Endodermal cell (in vitro differentiated cells): ENCODE measurements at regions not wholly inside any gene's neighbourhood (a gene's known extent, or its start where the extent isn't known, plus 50 kb on each side); places are given as distances from the start of the nearest gene placed in this dataset.

ENCODE experiments used
- DNase-seq: peaks from one replicate; pipeline ENCODE4 v3.0.0-alpha.2; 2017
- H3K27ac ChIP-seq: 2 replicates; pipeline ENCODE4 v1.5.1; 2013; ENCODE audit warnings: mild to moderate bottlenecking, low read depth, low read length, moderate library complexity
- H3K27me3 ChIP-seq: 2 replicates; pipeline ENCODE4 v1.6.1; 2013; ENCODE audit warnings: mild to moderate bottlenecking, low read length, moderate library complexity; ENCODE audit not compliant: insufficient read depth, control insufficient read depth, poor library complexity, severe bottlenecking
- H3K36me3 ChIP-seq: 2 replicates; pipeline ENCODE4 v1.7.0; 2013; ENCODE audit warnings: mild to moderate bottlenecking, low read length, moderate library complexity; ENCODE audit not compliant: control insufficient read depth, insufficient read depth
- H3K4me1 ChIP-seq: one replicate; pipeline ENCODE4 v1.7.0; 2013; ENCODE audit warnings: low read length; ENCODE audit not compliant: control insufficient read depth, insufficient read depth
- H3K4me3 ChIP-seq: 2 replicates; pipeline ENCODE4 v1.5.1; 2013; ENCODE audit warnings: mild to moderate bottlenecking, low read length, moderate library complexity
- H3K9ac ChIP-seq: 2 replicates; pipeline ENCODE4 v1.6.1; 2013; ENCODE audit warnings: mild to moderate bottlenecking, low read length, moderate library complexity; ENCODE audit not compliant: poor library complexity, severe bottlenecking; ENCODE audit errors: extremely low read depth
- H3K9me3 ChIP-seq: 2 replicates; pipeline ENCODE4 v1.6.1; 2013; ENCODE audit warnings: mild to moderate bottlenecking, low read length, moderate library complexity; ENCODE audit not compliant: control insufficient read depth
- H3K27ac Mint-ChIP-seq: 2 replicates; pipeline ENCODE4 v1.8.0; 2020; ENCODE audit warnings: mixed read lengths
- H3K27me3 Mint-ChIP-seq: 2 replicates; pipeline ENCODE4 v1.8.0; 2021; ENCODE audit warnings: mild to moderate bottlenecking, mixed read lengths; ENCODE audit not compliant: insufficient read depth
- H3K36me3 Mint-ChIP-seq: 2 replicates; pipeline ENCODE4 v1.8.0; 2020; ENCODE audit warnings: low read depth, mixed read lengths
- H3K4me1 Mint-ChIP-seq: 2 replicates; pipeline ENCODE4 v1.8.0; 2020; ENCODE audit warnings: mixed read lengths
- H3K4me3 Mint-ChIP-seq: 2 replicates; pipeline ENCODE4 v1.8.0; 2020; ENCODE audit warnings: mild to moderate bottlenecking, moderate library complexity, mixed read lengths
- H3K9me3 Mint-ChIP-seq: 2 replicates; pipeline ENCODE4 v1.8.0; 2020; ENCODE audit warnings: mild to moderate bottlenecking, mixed read lengths
- WGBS, 2 experiments: methylation state at CpG; one replicate each; pipeline versions ENCODE4 v1.1.5 to v1.1.7; 2013; ENCODE audit warnings: missing lambda C conversion rate in 2 of 2, mixed read lengths in 1 of 2; ENCODE audit not compliant: insufficient coverage in 1 of 2, insufficient read length in 1 of 2; 5-methylcytosine and 5-hydroxymethylcytosine counted together
- TF ChIP-seq, protein P1 (sequence below): fragments of 200-600 bp; sonication (generic); conservative IDR thresholded peaks from 2 replicates; pipeline ENCODE4 v1.5.0; 2021; ENCODE audit warnings: antibody characterized with exemption, mild to moderate bottlenecking

DNA sequence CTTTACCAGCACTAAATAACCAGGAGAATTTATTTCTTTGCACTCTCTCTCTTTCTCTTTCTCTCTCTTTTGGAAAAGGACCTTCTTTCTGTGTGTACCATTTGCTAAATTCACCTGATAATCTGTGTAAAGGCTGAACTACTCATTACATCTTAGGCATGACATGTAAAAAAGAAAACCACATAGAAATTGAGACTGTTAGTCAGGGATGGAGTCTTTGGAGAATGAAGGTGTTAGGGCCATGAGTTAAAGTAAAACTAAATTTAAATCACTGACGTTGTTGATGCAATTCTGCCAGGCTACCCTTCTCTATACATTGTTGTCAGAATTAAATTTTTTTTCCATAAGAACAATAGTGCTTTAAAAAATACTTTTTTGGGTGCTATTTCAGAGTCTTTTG is 263.3 kb downstream of the PTEN start:
- H3K9me3 ChIP-seq = no peaks in the 10 kb centered on the region
- H3K27me3 ChIP-seq = peaks cover 55% of the 10 kb centered on the region
- H3K4me1 ChIP-seq = peaks cover 8% of the 10 kb centered on the region
- Mint-ChIP-seq H3K4me1 (peaks cover 15% of the 10 kb centered on the region), H3K27ac (no peak overlapping the region), H3K9me3 (no peaks in the 10 kb centered on the region), H3K4me3 (no peak overlapping the region), H3K36me3 (no peaks in the 10 kb centered on the region), H3K27me3 (peaks cover 55% of the 10 kb centered on the region)
- H3K9ac ChIP-seq = no peak overlapping the region
- H3K36me3 ChIP-seq = no peaks in the 10 kb centered on the region
- TF ChIP-seq, protein P1, sequence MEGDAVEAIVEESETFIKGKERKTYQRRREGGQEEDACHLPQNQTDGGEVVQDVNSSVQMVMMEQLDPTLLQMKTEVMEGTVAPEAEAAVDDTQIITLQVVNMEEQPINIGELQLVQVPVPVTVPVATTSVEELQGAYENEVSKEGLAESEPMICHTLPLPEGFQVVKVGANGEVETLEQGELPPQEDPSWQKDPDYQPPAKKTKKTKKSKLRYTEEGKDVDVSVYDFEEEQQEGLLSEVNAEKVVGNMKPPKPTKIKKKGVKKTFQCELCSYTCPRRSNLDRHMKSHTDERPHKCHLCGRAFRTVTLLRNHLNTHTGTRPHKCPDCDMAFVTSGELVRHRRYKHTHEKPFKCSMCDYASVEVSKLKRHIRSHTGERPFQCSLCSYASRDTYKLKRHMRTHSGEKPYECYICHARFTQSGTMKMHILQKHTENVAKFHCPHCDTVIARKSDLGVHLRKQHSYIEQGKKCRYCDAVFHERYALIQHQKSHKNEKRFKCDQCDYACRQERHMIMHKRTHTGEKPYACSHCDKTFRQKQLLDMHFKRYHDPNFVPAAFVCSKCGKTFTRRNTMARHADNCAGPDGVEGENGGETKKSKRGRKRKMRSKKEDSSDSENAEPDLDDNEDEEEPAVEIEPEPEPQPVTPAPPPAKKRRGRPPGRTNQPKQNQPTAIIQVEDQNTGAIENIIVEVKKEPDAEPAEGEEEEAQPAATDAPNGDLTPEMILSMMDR = no peak
- DNase-seq = no peak
- H3K27ac ChIP-seq = no peak overlapping the region
- 100% methylated on average over 1 of the region's 1 CpG; no CpG with 5 or more reads in 1 of the 2 experiments for WGBS, 2 experiments
- H3K4me3 ChIP-seq = no peak overlapping the region

DNA sequence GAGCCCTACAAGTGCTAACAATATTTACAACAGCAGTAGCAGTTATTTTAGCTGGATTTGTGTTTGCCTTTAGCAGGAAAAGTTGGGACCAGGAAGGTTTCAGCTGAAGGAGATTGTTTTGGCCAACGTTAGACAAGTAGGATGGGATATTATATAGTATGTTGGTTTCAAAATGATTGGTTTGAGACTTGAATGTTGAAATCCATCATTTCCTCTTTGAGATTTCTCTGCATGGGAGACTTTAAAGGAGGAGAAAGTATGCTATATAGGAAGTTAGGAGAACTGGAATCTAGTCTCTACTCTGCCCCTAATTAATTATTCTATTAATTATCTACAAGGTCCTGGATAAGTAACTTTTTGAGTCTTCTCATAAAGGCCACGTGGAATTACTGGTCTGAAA is 263.8 kb downstream of the PTEN start:
- H3K9ac ChIP-seq = no peak overlapping the region
- no peak overlapping the region for H3K27ac Mint-ChIP-seq
- H3K4me3 ChIP-seq = no peak overlapping the region
- H3K4me3 Mint-ChIP-seq = no peak overlapping the region
- H3K4me1 ChIP-seq = peaks cover 6% of the 10 kb centered on the region
- DNase-seq = no peak
- H3K4me1 Mint-ChIP-seq = peaks cover 11% of the 10 kb centered on the region
- no peak overlapping the region for H3K27ac ChIP-seq
- TF ChIP-seq, protein P1 = no peak
- H3K9me3 ChIP-seq = no peaks in the 10 kb centered on the region
- 85 to 94% methylated on average over 2 of the region's 2 CpGs for WGBS, 2 experiments
- no peaks in the 10 kb centered on the region for H3K36me3 ChIP-seq
- H3K27me3 Mint-ChIP-seq = peaks cover 61% of the 10 kb centered on the region
- peaks cover 55% of the 10 kb centered on the region for H3K27me3 ChIP-seq
- no peaks in the 10 kb centered on the region for H3K9me3 Mint-ChIP-seq
- no peaks in the 10 kb centered on the region for H3K36me3 Mint-ChIP-seq

DNA sequence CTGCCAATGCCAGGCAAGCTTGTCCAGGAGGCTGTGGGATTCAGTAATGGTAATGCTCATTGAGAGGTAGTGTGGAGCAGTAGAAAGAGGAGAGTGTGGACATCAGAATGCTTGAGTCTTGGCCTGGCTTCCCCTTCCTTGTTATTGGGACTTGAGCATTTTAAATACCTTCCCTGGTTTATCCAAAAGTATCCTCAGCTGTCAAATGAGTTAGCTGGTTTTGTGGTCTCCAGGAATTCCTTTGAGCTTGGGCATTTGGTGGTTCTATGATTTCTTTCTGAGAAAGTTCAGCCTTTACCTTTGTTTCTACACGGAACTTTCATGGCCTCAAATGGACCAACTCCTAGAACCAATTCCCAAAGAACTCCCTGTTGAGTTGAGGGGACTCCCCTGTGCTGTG is 264.3 kb downstream of the PTEN start:
- 94 to 100% methylated on average over 1 of the region's 1 CpG for WGBS, 2 experiments
- no peak for DNase-seq
- Histone ChIP-seq H3K4me3 (no peak overlapping the region), H3K9me3 (no peaks in the 10 kb centered on the region), H3K27ac (no peak overlapping the region), H3K4me1 (peaks cover 6% of the 10 kb centered on the region), H3K9ac (no peak overlapping the region), H3K36me3 (no peaks in the 10 kb centered on the region), H3K27me3 (peaks cover 55% of the 10 kb centered on the region)
- Mint-ChIP-seq H3K4me1 (peaks cover 8% of the 10 kb centered on the region), H3K36me3 (no peaks in the 10 kb centered on the region), H3K27me3 (peaks cover 62% of the 10 kb centered on the region), H3K4me3 (no peak overlapping the region), H3K27ac (no peak overlapping the region), H3K9me3 (no peaks in the 10 kb centered on the region)
- TF ChIP-seq, protein P1 = no peak
